Stomach (tissue), 8 donors: ENCODE measurements at regions not wholly inside any gene's neighbourhood (a gene's known extent, or its start where the extent isn't known, plus 50 kb on each side); places are given as distances from the start of the nearest gene placed in this dataset.

Source experiments
- DNase-seq, 2 donors: peaks; one replicate each; pipeline versions ENCODE4 v3.0.0 to v3.0.0-alpha.2; 2013 to 2019
- H3K27ac ChIP-seq, 5 donors: fragments of 200-600 bp in 4 of 5; sonication (generic) in 4 of 5; one replicate each; pipeline ENCODE4 v1.5.1; 2013 to 2019; ENCODE audit warnings: mild to moderate bottlenecking in 1 of 5, moderate library complexity in 1 of 5
- H3K27me3 ChIP-seq, 3 donors: fragments of 200-600 bp; sonication (generic); one replicate each; pipeline ENCODE4 v1.5.1; 2017 to 2019; ENCODE audit warnings: mixed run types in 1 of 3
- H3K36me3 ChIP-seq, 4 donors: fragments of 200-600 bp; sonication (generic); 1 replicate in 3 of 4; 2 replicates in 1 of 4; pipeline ENCODE4 v1.5.1; 2016 to 2019
- H3K4me1 ChIP-seq, 4 donors: fragments of 200-600 bp; sonication (generic); one replicate each; pipeline ENCODE4 v1.5.1; 2016 to 2019
- H3K4me3 ChIP-seq, 4 donors: fragments of 200-600 bp; sonication (generic) in 3 of 4; one replicate each; pipeline ENCODE4 v1.5.1; 2016 to 2019; ENCODE audit warnings: mild to moderate bottlenecking in 1 of 4
- H3K9me3 ChIP-seq, 4 donors: fragments of 200-600 bp; sonication (generic); one replicate each; pipeline ENCODE4 v1.5.1; 2016 to 2019
- CTCF ChIP-seq, 7 experiments: fragments of 450-650 bp in 4 of 7; fragments of 200-600 bp in 3 of 7; sonication (generic) in 3 of 7; IDR thresholded peaks; one replicate each; pipeline ENCODE4 v1.5.1; 2016 to 2019; ENCODE audit warnings: antibody characterized with exemption in 7 of 7, control low read depth in 2 of 7, mild to moderate bottlenecking in 1 of 7
- EP300 ChIP-seq: sonication (generic); formaldehyde crosslinking; IDR thresholded peaks from one replicate; pipeline ENCODE4 v1.6.1; 2017; ENCODE audit warnings: antibody characterized with exemption
- POLR2A ChIP-seq, 4 donors: fragments of 450-650 bp; IDR thresholded peaks; one replicate each; pipeline ENCODE4 v1.6.1; 2016; ENCODE audit warnings: antibody characterized with exemption in 4 of 4, control low read depth in 2 of 4, mild to moderate bottlenecking in 1 of 4, moderate library complexity in 1 of 4
- POLR2AphosphoS5 ChIP-seq, 3 donors: sonication (generic); formaldehyde crosslinking; IDR thresholded peaks; one replicate each; pipeline ENCODE4 v1.6.1; 2016; ENCODE audit warnings: antibody characterized with exemption in 3 of 3
- whole genome bisulfite sequencing, 5 donors: extraction: QIAGEN DNeasy Blood & Tissue Kit in 3 of 5; methylation state at CpG; one replicate each; pipeline versions ENCODE4 v1.1.5 to v1.1.7; 2013 to 2018; 5-methylcytosine and 5-hydroxymethylcytosine counted together
- intact Hi-C: fragments of 100-400 bp; cut with DNase I; formaldehyde crosslinking; loops from one replicate; pipeline ENCODE4 v1.15.1; 2023; ENCODE audit warnings: low total_unique reads
- donor health status: healthy with polysubstance abuse.
- donor health status: Bipolar disorder and iron deficiency.
- donor health status: healthy.

GRCh38 chr3:11089931-11090330, 64.4 kb upstream of the HRH1 start:
- Histone ChIP-seq H3K27ac (peak overlapping the region in 1 of 5 donors; percentile 29), H3K27me3 (peaks cover 0 to 14% (median 3%) of the 10 kb centered on the region in 3 donors), H3K36me3 (no peaks in the 10 kb centered on the region), H3K4me3 (no peak overlapping the region), H3K4me1 (peaks cover 0 to 14% (median 0%) of the 10 kb centered on the region in 4 donors), H3K9me3 (no peaks in the 10 kb centered on the region)
- WGBS, 5 donors = 81 to 89% (median 85%) methylated on average over 6 of the region's 6 CpGs
- intact Hi-C loops = no loop called here
- DNase-seq = no peak
- TF ChIP-seq POLR2AphosphoS5 (IDR thresholded peaks at IDR 0.05) (no peak), POLR2A (IDR thresholded peaks at IDR 0.05) (no peak)

- WGBS, 5 donors = 30 to 72% (median 38%) methylated on average over 1 of the region's 1 CpG
- no peak overlapping the region for H3K4me3 ChIP-seq
- intact Hi-C loops = no loop called here
- no peaks in the 10 kb centered on the region for H3K36me3 ChIP-seq
- H3K4me1 ChIP-seq = peaks cover 0 to 17% (median under 1%) of the 10 kb centered on the region in 4 donors
- peaks cover 0 to 14% (median 3%) of the 10 kb centered on the region in 3 donors for H3K27me3 ChIP-seq
- no peak for DNase-seq
- peak overlapping the region in 2 of 5 donors; percentile 41 to 47 for H3K27ac ChIP-seq
- no peaks in the 10 kb centered on the region for H3K9me3 ChIP-seq
- TF ChIP-seq POLR2AphosphoS5 (IDR thresholded peaks at IDR 0.05) = peak in 1 of 3 donors; percentile 37
- TF ChIP-seq CTCF (IDR thresholded peaks at IDR 0.05) = no peak
These were observed 63.7 kb upstream of the HRH1 start for GRCh38 chr3:11090551-11090950.

GRCh38 chr3:11091088-11091590, 63.2 kb upstream of the HRH1 start:
- peak in 1 of 2 donors; percentile 14 for DNase-seq
- Histone ChIP-seq H3K36me3 (no peaks in the 10 kb centered on the region), H3K4me3 (no peak overlapping the region), H3K9me3 (no peaks in the 10 kb centered on the region), H3K27me3 (peaks cover 0 to 14% (median 3%) of the 10 kb centered on the region in 3 donors), H3K27ac (peak overlapping the region in 2 of 5 donors; percentile 41 to 47), H3K4me1 (peaks cover 2 to 22% (median 4%) of the 10 kb centered on the region in 4 donors)
- WGBS, 5 donors = 50 to 63% (median 63%) methylated on average over 12 of the region's 12 CpGs
- intact Hi-C loops = no loop called here
- TF ChIP-seq POLR2AphosphoS5 (IDR thresholded peaks at IDR 0.05) (peak in 1 of 3 donors; percentile 44), EP300 (no peak)

GRCh38 chr3:11091791-11092190, 62.5 kb upstream of the HRH1 start:
- TF ChIP-seq POLR2A (IDR thresholded peaks at IDR 0.05) (no peak), EP300 (no peak), POLR2AphosphoS5 (IDR thresholded peaks at IDR 0.05) (no peak), CTCF (IDR thresholded peaks at IDR 0.05) (no peak)
- Histone ChIP-seq H3K36me3 (no peaks in the 10 kb centered on the region), H3K27ac (no peak overlapping the region), H3K27me3 (peaks cover 0 to 17% (median 6%) of the 10 kb centered on the region in 3 donors), H3K4me3 (no peak overlapping the region), H3K4me1 (peaks cover 8 to 29% (median 11%) of the 10 kb centered on the region in 4 donors), H3K9me3 (no peaks in the 10 kb centered on the region)
- WGBS, 5 donors = 83 to 91% (median 88%) methylated on average over 8 to 13 of the region's 13 CpGs
- intact Hi-C loops = no loop called here
- DNase-seq = no peak

GRCh38 chr3:11093823-11094340, 60.4 kb upstream of the HRH1 start:
- WGBS, 5 donors = 89 to 96% (median 95%) methylated on average over 12 to 36 of the region's 36 CpGs
- no peaks in the 10 kb centered on the region for H3K36me3 ChIP-seq
- intact Hi-C loops = no loop called here
- H3K27ac ChIP-seq = no peak overlapping the region
- H3K27me3 ChIP-seq = peaks cover 0 to 26% (median 11%) of the 10 kb centered on the region in 3 donors
- DNase-seq = no peak
- TF ChIP-seq POLR2AphosphoS5 (IDR thresholded peaks at IDR 0.05) (no peak), POLR2A (IDR thresholded peaks at IDR 0.05) (no peak), EP300 (no peak), CTCF (IDR thresholded peaks at IDR 0.05) (no peak)
- H3K9me3 ChIP-seq = no peaks in the 10 kb centered on the region
- H3K4me1 ChIP-seq = peaks cover 11 to 35% (median 15%) of the 10 kb centered on the region in 4 donors
- no peak overlapping the region for H3K4me3 ChIP-seq
